ENCODE measurements at regions not wholly inside any gene's neighbourhood (a gene's known extent, or its start where the extent isn't known, plus 50 kb on each side); places are given as distances from the start of the nearest gene placed in this dataset.

DNA sequence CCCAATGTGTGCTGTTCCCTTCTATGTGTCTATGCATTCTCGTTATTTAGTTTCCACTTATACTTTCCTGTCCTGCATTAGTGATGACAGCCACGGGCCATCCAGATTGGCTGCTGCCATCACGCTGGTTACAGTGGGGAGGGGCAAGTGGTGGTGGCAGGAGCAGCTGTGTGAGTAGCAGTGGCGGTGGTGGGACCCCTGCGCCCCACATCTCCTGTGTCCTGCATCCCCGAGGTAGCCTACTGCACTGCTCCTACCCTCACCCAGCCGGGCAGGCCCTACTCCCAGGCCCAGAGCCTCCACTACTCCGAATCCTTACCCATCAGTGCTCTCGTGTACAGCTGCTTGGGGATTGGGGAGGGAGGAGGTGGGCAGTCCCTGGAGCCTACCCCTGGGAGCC, 798.7 kb upstream of the AGA start:
- TF ChIP-seq POLR2A (IDR thresholded peaks at IDR 0.05), result no peak
- TF ChIP-seq, protein P1, sequence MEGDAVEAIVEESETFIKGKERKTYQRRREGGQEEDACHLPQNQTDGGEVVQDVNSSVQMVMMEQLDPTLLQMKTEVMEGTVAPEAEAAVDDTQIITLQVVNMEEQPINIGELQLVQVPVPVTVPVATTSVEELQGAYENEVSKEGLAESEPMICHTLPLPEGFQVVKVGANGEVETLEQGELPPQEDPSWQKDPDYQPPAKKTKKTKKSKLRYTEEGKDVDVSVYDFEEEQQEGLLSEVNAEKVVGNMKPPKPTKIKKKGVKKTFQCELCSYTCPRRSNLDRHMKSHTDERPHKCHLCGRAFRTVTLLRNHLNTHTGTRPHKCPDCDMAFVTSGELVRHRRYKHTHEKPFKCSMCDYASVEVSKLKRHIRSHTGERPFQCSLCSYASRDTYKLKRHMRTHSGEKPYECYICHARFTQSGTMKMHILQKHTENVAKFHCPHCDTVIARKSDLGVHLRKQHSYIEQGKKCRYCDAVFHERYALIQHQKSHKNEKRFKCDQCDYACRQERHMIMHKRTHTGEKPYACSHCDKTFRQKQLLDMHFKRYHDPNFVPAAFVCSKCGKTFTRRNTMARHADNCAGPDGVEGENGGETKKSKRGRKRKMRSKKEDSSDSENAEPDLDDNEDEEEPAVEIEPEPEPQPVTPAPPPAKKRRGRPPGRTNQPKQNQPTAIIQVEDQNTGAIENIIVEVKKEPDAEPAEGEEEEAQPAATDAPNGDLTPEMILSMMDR (IDR thresholded peaks at IDR 0.05 in 4 of 5, conservative IDR thresholded peaks at IDR 0.05 in 1 of 5), result no peak

All from gastrocnemius medialis (tissue), 4 donors.